ENCODE measurements at regions not wholly inside any gene's neighbourhood (a gene's known extent, or its start where the extent isn't known, plus 50 kb on each side); places are given as distances from the start of the nearest gene placed in this dataset.

DNA sequence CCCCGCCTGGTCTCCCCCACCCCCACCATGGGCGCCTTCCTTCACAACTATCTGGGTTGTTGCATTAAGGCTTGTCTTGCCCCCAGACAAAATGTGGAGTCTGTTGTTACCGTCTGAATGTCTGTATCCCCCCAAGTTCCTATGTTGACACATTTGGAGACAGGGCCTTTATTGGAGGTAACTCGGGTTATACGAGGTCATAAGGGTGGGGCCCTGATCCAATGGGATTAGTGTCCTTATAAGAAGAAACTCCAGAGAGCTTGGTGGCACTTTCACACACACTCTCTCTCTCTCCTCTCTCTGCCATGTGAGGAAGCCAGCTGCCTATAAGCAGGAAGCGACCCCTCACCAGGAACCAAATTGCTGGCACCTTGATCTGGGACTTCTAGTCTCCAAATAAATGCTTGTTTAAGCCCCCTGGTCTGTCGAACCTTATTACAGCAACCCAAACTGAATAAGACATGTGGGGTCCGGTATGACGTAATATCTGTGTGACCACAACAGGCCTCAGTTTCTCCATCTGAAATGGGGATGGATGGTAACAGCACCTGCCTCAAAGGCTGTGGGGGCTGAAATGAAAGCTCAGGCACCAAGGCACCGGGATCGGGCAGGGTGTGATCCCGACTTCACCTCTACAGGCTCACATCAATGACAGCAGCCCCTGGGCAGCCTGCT is 222.3 kb downstream of the CTTN start:
- TF ChIP-seq EZH2 (IDR thresholded peaks at IDR 0.05; ENCODE audit: insufficient read depth, poor library complexity, severe bottlenecking) (no peak), EZH2phosphoT487 (IDR thresholded peaks at IDR 0.05; ENCODE audit: insufficient read depth, low read depth) (no peak)

Measured in GM23248 (cell line).